Anterior cingulate cortex (tissue), 58 donors: ENCODE measurements at regions not wholly inside any gene's neighbourhood (a gene's known extent, or its start where the extent isn't known, plus 50 kb on each side); places are given as distances from the start of the nearest gene placed in this dataset.

Source experiments
- DNase-seq, 58 donors: peaks; one replicate each; lab custom pipeline; 2025; lab: John Stamatoyannopoulos, UW

DNA sequence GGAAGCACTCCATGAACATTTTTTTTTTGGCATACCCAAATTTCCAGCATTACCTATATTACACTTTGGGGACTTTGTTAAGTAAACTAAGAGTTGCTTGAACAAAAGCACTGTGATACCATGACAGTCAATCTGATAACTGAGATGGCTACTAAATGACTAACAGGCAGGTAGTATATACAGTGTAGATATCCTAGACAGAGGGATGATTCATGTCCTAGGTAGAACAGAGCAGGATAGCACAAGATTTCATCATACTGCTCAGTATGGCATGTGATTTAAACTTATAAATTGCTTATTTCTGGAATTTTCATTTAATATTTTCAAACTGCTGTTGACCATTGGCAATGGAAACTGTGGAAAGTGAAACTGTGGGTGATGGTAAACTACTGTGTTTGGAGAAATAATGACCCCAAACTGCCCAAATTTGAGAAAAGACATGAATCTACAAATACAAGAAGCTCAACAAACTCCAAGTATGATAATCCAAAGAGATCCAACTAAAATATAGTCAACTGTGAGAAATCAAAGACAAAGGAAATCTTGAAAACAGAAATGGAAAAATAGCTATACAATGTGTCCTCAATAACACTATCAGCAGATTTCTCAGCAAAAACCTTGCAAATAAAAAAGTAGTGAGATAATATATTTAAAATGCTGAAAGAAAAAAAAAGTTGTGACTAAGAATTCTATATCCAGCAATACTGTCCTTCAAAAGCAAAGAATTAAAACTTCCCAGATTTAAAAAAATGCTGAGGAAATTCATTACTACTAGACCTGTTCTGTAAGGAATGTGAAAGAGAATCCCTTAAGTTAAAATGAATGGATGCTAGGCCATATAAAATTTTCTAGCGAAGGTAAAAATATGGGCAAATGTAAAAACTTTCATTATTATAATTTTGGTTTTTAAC, 410.4 kb downstream of the DUSP10 start:
- DNase-seq = no peak

DNA sequence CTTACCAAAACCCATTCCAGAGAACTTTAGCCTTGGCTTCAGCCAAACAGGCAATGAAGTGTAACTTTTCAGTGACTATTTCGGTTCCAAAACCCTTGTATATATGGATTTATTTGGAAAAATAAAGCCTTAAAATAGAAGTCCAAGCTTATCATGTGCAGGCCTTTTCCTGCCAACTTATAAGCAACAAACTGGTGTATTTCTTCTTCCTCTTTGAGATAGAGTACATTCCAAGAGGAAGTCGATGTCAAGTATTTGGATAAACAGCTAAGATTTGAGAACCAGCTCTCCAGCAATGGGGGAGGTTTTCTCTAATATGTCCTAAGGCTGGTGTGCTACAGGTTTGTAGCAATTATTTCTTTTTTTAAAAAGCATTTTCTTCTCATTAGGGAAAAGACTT, 407.8 kb downstream of the DUSP10 start:
- no peak for DNase-seq

DNA sequence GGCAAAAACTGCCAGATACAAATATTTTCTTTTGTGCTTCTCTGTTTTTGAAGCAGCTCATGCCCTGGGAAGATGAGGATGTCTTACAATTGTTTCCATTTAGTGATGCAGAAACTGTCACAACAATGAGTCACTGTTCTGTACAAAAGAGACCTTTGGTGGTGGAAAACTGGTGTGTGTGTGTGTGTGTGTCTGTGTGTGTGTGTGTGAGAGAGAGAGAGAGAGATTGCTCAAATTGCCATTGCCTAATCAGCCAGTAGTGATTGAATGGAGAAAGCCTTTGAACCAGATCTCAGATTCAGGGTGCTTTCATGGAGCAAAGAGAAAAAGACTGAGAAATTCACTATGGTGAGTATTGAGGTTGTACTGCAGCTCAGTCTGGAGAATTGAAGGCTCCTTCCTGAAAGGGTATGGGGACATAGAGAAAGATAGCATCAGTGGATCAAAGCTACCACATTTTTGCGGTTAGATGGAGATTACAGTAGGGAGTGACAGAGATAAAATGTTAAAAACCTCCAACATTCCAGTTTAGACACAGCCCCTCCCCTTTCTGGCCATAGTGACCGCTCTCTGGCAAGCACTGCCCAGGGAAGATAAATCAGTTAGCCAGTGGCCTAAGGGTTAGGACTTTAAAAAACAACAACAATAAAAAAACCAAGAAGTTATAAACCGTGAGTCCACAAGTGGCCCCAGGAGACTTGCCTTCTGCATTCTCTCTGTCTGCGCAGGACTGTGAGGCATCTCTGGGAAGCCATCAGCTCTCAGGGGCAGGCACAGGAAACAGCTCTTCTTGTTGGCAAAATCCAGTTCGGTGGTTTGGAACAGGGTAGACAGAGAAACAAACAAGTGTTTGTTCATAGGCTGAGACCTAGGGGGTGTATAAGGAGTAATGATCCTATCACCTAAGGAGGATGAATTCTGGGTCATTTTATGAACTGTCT, 406.5 kb downstream of the DUSP10 start:
- DNase-seq = peak in 30 of 58 donors; percentile 2 to 80 (median 43)

DNA sequence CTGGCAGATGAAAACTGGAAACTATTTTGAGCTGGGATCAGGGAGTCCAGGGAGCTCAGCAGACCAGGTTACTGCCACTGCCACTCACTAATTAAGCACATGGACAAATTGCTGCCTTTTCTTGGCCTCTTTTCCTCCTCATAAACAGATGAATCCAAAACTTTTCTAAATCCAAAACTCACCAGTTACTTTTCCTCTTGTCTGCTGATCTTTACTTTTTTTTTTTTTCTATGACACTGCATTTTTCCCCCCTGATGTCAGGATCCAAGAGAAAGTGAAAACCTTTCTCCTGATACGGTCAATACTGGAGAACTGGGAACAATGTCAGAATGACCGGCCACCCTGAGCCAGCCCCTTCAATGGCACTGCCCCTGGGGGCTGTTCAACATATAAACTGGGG, 405.8 kb downstream of the DUSP10 start:
- peak in 1 of 58 donors; percentile 18 for DNase-seq

DNA sequence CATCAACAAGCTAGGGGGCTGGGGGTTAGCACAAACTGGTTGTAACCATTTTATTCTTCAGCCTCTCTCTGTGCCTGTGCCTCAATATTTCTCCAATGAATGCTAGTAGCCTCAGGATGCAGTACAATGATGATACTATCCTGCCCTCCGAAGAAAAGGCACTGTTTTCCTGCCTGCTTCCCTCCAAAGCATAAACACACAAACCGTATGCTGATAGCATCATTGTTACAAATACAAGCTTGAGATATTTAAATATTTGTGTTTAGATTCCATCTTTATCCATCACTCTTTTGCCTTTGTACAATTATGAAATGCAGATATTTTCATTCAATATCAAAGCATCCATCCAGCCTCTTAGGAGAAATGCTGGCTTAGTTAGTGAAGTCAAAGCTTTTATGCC, 404.8 kb downstream of the DUSP10 start:
- no peak for DNase-seq

DNA sequence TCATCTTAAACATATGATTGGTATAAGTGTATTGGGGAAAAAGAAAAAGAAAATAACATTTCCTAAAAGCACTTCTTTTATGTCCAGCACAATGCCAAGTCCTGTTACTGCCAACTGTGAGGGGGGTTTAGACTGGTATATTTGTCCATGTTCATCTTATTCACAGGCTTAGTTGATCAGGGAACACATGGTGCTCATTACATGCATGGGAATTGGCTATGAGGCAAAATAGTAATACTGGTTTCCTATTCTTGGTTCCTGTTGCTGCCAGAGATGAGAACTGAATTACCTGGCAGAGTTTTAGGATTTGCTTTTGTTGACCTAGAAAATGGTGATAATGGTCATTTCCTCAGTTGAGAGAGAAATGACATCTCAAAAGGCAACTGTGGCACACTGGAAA, 398.8 kb downstream of the DUSP10 start:
- no peak for DNase-seq

DNA sequence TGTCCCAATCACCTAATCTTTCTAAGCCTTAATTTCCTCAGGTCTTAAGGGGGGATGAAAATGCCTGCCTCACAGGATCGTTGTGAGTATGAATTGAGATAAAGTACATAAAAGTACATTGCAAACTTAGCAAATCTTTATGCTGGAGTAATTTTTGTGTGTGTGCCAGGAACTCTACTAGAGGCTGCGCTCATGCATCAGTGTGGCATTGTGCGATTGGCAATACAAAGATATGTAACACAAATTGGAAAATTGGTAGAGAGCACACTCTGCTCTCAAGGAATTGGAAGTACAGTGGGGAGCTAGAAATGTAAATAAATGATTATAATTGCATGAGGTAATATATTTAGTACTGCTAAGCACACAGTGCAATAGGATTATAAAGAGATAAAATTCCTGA, 398.3 kb downstream of the DUSP10 start:
- DNase-seq = no peak

DNA sequence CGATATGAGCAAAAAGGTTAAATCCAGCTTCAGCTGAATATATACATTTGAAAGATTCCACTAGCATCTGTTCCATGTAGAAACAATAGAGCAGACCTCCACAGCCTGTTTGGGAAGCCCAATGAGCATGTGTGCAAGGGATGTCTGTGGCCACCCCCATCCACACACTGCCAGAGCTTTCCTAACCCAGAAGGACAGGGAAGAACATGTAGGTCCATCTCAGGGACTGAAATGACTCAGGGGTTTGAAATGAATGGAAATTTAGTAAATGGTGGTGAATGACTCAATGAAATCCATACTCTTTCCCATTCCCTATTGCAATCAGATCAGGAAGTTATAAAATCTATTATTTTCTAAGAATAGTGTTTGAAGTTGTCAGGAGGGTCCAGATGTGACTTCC, 397.2 kb downstream of the DUSP10 start:
- DNase-seq = no peak

DNA sequence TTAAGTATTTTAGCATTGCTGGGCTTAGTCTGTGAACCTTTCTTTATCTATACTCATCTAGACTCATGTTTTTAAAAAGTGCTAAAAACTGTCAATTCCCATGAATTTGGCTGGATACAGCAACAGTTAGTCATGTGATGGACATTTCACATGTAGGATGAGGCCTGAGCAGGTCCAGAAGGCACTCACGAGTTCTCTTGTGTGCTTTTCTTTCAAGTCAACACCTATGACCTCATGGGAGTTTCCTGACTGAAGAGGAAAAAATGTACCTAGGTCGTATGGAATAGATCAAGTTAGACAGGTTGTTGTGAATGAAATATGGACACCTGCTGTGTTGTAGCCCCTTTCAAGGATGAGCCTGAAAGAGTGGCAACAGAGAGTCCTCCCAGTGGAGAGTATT, 394.2 kb downstream of the DUSP10 start:
- DNase-seq = no peak

DNA sequence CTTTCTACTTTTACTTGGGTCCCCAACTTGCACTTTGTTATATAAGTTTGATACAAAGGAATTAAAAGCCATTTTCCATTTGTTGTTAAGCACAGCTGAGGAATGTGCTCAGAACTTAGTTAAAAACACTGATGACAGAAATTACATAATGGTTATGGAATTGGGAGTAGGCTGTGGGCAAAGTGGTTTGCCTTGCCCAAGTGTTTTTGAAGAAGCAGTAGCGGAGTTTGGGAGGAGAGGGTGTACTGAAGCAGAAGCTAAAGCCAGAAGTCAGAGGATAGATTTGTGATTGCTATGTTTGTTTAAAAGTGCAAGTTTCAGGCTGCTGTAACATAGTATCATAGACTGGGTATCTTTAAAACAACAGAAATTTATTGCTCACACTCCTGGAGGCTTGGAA, 391.8 kb downstream of the DUSP10 start:
- no peak for DNase-seq

DNA sequence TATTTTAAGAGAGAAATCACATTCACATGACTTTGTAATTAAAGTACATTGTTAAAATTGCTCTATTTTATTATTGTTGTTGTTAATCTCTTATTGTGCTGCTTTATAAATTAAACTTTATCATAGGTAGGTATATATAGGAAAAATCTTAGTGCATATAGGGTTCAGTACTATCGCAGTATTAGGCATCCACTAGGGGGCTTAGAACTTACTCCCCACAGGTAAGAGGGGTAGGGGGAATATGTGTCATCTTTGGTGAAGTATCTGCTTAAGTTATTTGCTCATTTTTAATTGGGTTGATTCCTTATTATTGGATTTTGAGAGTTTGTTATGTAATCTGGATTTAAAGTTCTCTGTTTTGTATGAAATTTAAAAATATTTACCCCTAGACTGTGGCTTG, 385.2 kb downstream of the DUSP10 start:
- no peak for DNase-seq

DNA sequence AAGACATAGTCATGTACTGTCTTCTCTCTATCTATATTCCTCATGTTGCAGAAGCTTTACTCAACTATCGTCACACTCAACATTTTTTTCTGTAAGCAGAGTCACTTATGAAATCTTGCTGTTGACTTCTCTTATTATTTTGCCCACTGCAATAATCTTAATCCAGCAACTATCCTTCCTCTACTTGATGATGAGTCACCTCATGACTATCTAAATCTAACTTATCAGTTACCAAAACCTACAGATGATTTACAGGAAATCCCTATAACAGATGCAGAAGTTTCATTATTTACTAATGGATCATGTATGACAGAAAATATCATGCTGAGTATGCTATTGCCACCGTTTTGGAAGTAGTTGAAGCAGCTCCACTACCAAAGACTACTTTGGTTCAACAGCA, 378.9 kb downstream of the DUSP10 start:
- DNase-seq = no peak

DNA sequence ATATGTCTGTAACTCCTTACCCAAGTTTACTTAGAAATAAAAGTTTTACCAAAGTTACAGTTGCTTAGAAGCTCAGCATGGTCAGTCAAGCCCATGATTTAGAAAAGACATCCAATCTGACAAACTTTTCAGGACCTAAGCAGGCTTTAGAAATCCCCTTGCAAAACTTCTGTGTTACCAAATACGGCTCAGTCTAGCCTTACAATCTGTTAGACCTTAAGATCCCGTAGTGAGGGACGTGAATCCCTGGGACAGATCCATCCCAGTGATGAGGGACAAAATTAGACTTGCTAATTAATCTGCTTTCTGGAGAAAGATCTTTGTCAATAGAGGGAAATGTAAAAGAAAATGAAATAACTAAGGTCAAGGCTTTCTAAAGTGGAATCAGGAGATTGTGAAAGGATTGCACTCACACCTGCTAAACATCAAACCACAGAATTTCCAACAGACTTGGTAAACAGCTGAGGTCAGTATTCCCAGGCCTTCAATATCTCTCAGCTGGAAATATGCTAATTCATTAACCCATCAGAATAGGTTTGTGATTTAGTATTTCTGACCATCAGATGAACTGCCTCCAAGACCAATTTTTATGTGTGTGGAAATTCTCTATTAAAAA, 375.3 kb downstream of the DUSP10 start:
- no peak for DNase-seq

DNA sequence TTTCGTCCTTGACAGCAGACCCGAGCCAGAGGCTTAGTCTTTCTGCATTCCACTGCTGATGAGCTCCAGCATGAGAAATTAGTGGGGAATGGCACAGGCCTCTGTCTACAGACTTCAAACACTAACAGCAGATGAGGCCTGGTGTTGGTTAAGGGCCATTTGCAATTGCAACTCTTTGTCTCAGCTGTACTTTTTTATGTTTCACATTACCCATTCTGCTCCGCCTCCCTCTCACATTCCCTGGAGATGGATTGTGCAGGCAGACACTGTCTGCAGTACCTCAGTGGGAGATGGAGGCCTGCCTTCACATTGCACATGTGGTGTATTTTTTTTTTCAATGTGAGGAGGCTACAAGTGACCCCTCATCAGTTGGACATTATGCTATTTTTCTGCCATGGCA, 370.2 kb downstream of the DUSP10 start:
- no peak for DNase-seq

DNA sequence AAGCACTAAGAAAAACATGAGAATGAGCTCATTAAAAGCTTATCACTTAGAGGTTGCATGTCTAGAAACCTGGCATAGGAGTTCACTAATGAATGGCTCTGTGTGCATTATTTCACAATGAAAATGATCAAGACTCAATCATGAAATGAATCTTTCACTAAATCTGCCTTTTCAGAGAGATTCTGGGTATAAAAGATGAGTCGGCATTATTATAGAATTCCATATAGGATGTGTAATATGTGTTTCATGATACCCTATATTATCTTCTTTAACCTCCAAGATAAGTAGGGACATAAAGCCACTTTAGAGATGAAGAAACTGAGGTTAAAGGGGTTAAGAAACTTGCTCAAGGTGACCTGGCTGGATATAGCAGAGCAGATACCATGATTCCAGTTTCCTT, 368.1 kb downstream of the DUSP10 start:
- no peak for DNase-seq

DNA sequence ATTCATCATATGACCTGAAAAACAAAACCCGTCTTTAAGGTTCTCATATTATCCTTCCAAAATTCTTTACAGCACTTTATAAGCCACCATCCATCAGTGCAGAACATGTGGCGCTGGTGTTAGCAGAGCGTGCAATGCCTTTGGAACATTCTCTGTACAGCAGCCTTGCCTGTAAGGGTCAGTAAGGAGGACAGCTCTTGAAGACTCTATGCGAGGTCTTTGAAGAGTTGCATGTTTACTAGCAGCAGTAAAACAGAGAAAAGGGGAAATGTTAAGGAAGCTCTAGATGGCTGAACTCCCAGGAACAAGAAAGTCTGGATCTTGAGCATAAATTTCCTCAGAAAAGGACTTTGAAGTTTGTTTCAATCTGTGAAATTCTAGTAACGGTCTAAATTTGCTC, 365.6 kb downstream of the DUSP10 start:
- DNase-seq = no peak

DNA sequence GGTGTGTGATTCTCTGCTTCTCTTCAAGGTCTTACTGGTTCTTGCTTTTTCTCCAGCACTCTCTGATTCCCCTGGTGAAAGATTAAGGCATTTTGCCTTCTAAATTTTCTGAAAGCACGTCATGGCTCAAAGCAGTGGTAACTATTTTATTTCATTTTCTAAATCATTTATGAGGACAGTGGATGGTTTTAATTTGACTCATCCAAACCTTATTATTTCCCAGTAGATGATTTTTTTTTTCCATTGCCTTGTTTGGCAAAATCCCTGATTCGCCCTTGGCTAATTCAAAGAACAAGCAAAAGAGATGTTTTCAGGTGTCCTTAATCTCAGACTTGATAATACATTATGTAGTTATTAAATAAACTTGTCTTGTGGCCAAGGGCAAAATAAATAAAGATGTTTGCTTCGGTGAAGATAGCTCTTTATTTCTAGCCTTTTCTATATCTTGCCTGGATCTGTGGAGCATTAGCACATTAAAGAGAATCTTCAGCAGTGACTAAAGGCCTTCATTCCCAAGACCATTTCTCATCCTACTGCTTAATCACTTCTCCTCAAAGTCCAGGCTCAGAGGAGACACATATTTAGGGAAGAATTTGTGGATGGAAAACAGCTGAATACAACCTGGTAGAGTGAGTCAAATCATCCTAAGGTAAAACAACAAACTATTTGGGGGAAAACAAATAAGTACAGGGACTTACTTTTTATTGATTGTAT, 359.8 kb downstream of the DUSP10 start:
- no peak for DNase-seq

DNA sequence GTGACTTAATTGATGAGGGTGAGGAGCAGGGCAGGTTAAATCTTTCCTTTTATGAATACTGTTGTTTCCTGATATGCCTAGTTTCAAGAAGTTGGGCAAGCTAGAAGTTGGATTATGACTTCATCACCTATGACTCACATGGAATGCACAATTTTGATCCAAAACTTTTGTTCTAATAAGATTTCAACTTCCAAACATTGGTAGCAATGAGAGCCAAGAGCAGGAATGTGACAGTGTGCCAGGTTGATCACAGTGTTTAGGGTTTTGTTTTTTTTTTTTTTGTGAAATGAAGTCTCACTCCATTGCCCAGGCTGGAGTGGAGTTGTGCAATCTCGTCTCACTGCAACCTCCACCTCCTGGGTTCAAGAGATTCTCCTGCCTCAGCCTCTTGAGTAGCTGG, 349.4 kb downstream of the DUSP10 start:
- DNase-seq = no peak

DNA sequence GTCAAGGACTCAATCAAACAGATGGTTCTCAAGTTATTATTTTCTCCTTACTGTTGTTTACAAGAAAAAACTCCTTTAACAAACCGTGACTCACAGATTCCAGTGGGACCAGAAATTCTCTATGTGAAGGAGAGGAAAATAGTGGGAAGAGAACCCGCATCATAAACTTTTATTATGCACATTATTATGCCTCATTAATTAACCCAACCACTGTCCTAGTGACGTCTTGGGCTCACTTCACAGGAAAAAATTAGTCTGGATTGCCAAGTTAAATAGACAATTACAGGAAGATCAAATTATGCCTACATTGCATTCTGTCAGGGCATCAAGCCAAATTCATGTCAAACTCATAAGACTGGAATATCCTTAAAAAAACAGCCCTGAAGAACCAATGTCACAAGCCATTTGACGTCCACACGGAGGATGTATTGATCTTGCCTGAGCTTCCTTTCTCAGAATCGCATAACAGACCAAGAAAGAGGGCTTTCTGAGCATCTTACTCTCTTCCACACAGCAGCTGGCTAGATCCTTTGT, 347.8 kb downstream of the DUSP10 start:
- DNase-seq = no peak

DNA sequence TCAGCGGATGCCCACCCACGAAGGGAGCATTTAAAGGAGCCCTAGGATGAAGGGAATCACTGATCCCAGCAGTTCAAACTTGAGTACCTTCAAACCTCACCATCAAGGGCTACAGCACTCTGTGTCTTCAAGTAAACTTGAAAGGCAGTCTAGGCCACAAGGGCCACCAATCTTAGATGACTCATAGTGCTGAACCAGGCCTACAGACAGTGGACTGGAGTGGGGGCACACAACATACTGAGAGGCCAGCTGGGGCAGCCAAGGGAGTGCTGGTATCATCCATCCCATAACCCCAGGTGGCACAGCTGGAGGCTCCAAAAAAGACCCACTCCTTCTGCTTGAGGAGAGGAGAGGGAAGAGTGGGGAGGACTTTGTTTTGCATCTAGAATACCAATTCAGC, 345.4 kb downstream of the DUSP10 start:
- DNase-seq = no peak
